GM19025 (cell line): ENCODE measurements at regions not wholly inside any gene's neighbourhood (a gene's known extent, or its start where the extent isn't known, plus 50 kb on each side); places are given as distances from the start of the nearest gene placed in this dataset.
"Not testable (repeated sequence)": the region's sequence is repeated elsewhere in the genome, so short reads cannot be mapped to it uniquely, and the experiment has no call there.

Experiments used
- ATAC-seq: cut with Tn5 transposase; IDR thresholded peaks from one replicate; pipeline ENCODE4 v1.9.1; 2021; ENCODE audit warnings: mild to moderate bottlenecking, low read depth, moderate library complexity; ENCODE audit not compliant: unreplicated experiment

- ATAC-seq = no peak
Measured at GRCh38 chr10:29702273-29703164, 67.7 kb upstream of the SVIL start.

- no peak for ATAC-seq
Measured at GRCh38 chr10:29701306-29701705, 66.5 kb upstream of the SVIL start.

GRCh38 chr10:29699621-29700020 is 64.8 kb upstream of the SVIL start:
- no peak for ATAC-seq

GRCh38 chr10:29698773-29699490 is 64.2 kb upstream of the SVIL start:
- ATAC-seq = no peak

- ATAC-seq = not testable (repeated sequence)
Measured at GRCh38 chr10:29696581-29696980, 61.8 kb upstream of the SVIL start.

GRCh38 chr10:29694121-29694520 is 59.4 kb upstream of the SVIL start:
- ATAC-seq = no peak

- ATAC-seq = no peak
Measured at GRCh38 chr10:29692121-29692539, 57.4 kb upstream of the SVIL start.

- no peak for ATAC-seq
Measured at GRCh38 chr10:29691564-29692072, 56.8 kb upstream of the SVIL start.

- ATAC-seq = no peak
Measured at GRCh38 chr10:29689001-29689400, 54.2 kb upstream of the SVIL start.

- no peak for ATAC-seq
Measured at GRCh38 chr10:29688230-29688661, 53.5 kb upstream of the SVIL start.

- ATAC-seq = no peak
Measured at GRCh38 chr10:29687421-29688164, 52.8 kb upstream of the SVIL start.

- no peak for ATAC-seq
Measured at GRCh38 chr10:29685506-29685905, 50.7 kb upstream of the SVIL start.
